Adrenal gland (tissue), 9 donors: ENCODE measurements at regions not wholly inside any gene's neighbourhood (a gene's known extent, or its start where the extent isn't known, plus 50 kb on each side); places are given as distances from the start of the nearest gene placed in this dataset.

Experiments used
- DNase-seq, 7 donors: peaks; one replicate each; pipeline ENCODE4 v3.0.0-alpha.2; 2019 to 2020
- H3K27ac ChIP-seq, 5 donors: fragments of 200-600 bp; sonication (generic) in 4 of 5; 1 replicate in 3 of 5; 2 replicates in 2 of 5; pipeline versions ENCODE4 v1.5.1 to v1.8.0; 2016 to 2020; ENCODE audit warnings: mild to moderate bottlenecking in 1 of 5
- H3K27me3 ChIP-seq: fragments of 200-600 bp; 2 replicates; pipeline ENCODE4 v1.8.0; 2021
- H3K36me3 ChIP-seq, 2 donors: fragments of 200-600 bp; replicated peaks in 1 of 2; 1 replicate in 1 of 2; 2 replicates in 1 of 2; pipeline versions ENCODE4 v1.5.1 to v1.8.0; 2018 to 2022
- H3K4me1 ChIP-seq, 2 donors: fragments of 200-600 bp; replicated peaks in 1 of 2; 1 replicate in 1 of 2; 2 replicates in 1 of 2; pipeline versions ENCODE4 v1.5.1 to v1.8.0; 2018 to 2021
- H3K4me3 ChIP-seq, 4 donors: fragments of 200-600 bp; sonication (generic) in 3 of 4; one replicate each; pipeline ENCODE4 v1.5.1; 2016 to 2018
- H3K9me3 ChIP-seq, 3 donors: fragments of 200-600 bp; sonication (generic) in 1 of 3; replicated peaks in 1 of 3; 1 replicate in 2 of 3; 2 replicates in 1 of 3; pipeline versions ENCODE4 v1.5.1 to v1.8.0; 2016 to 2021
- CTCF ChIP-seq, 6 experiments: fragments of 450-650 bp in 4 of 6; fragments of 200-600 bp in 2 of 6; sonication (generic) in 1 of 6; IDR thresholded peaks; 1 replicate in 5 of 6; 2 replicates in 1 of 6; pipeline versions ENCODE4 v1.5.1 to v1.8.0; 2016 to 2021; ENCODE audit warnings: antibody characterized with exemption in 6 of 6, mild to moderate bottlenecking in 2 of 6, moderate library complexity in 1 of 6
- POLR2A ChIP-seq, 2 donors: fragments of 450-650 bp; IDR thresholded peaks; one replicate each; pipeline ENCODE4 v1.6.1; 2017; ENCODE audit warnings: antibody characterized with exemption in 2 of 2, mild to moderate bottlenecking in 2 of 2, moderate library complexity in 1 of 2
- WGBS, 4 donors: extraction: QIAGEN DNeasy Blood & Tissue Kit in 2 of 4; methylation state at CpG; one replicate each; pipeline versions ENCODE4 v1.1.5 to v1.1.7; 2013 to 2017; 5-methylcytosine and 5-hydroxymethylcytosine counted together
- intact Hi-C, 2 donors: fragments of 100-400 bp; cut with DNase I; formaldehyde crosslinking; loops; one replicate each; pipeline versions ENCODE4 v1.14.1 to v1.15.0; 2022 to 2023
- donor health status: healthy with polysubstance abuse.
- donor health status: Bipolar disorder and iron deficiency.
- donor health status: DM: yes; HTN: yes; CAD: no.
- donor health status: DM: no; HTN: no; CAD: no.
- donor health status: DM: no; HTN: no; CAD: no.

GRCh38 chr16:87014112-87014511 lies 303.1 kb downstream of the C16orf95 start:
- WGBS, 4 donors, result 90 to 95% (median 94%) methylated on average over 1 of the region's 1 CpG
- peaks cover 10% of the 10 kb centered on the region for H3K27me3 ChIP-seq
- H3K4me1 ChIP-seq, result no peaks in the 10 kb centered on the region
- DNase-seq, result no peak
- intact Hi-C loops, result no loop called here
- no peaks in the 10 kb centered on the region for H3K36me3 ChIP-seq
- TF ChIP-seq POLR2A (IDR thresholded peaks at IDR 0.05), result no peak
- TF ChIP-seq CTCF (IDR thresholded peaks at IDR 0.05), result no peak
- H3K9me3 ChIP-seq, result no peaks in the 10 kb centered on the region
- H3K27ac ChIP-seq, result no peak overlapping the region
- no peak overlapping the region for H3K4me3 ChIP-seq

GRCh38 chr16:87015021-87015420 lies 302.2 kb downstream of the C16orf95 start:
- no peak for DNase-seq
- Histone ChIP-seq H3K27ac (no peak overlapping the region), H3K4me3 (no peak overlapping the region), H3K9me3 (no peaks in the 10 kb centered on the region), H3K36me3 (no peaks in the 10 kb centered on the region), H3K4me1 (no peaks in the 10 kb centered on the region), H3K27me3 (peaks cover 10% of the 10 kb centered on the region)
- intact Hi-C loops, result no loop called here
- TF ChIP-seq CTCF (IDR thresholded peaks at IDR 0.05) (no peak), POLR2A (IDR thresholded peaks at IDR 0.05) (no peak)
- 77 to 88% (median 86%) methylated on average over 5 of the region's 5 CpGs for WGBS, 4 donors

- 52 to 63% (median 61%) methylated on average over 15 of the region's 15 CpGs for WGBS, 4 donors
- Histone ChIP-seq H3K27me3 (peaks cover 10% of the 10 kb centered on the region), H3K4me3 (no peak overlapping the region), H3K36me3 (no peaks in the 10 kb centered on the region), H3K27ac (no peak overlapping the region), H3K9me3 (no peaks in the 10 kb centered on the region), H3K4me1 (no peaks in the 10 kb centered on the region)
- intact Hi-C loops, result no loop called here
- DNase-seq, result peak in 1 of 7 donors; percentile 0
- TF ChIP-seq POLR2A (IDR thresholded peaks at IDR 0.05) (no peak), CTCF (IDR thresholded peaks at IDR 0.05) (no peak)
These were observed 300.9 kb downstream of the C16orf95 start for GRCh38 chr16:87016046-87017035.

GRCh38 chr16:87017371-87018012 lies 299.7 kb downstream of the C16orf95 start:
- intact Hi-C loops, result no loop called here
- WGBS, 4 donors, result 45 to 61% (median 56%) methylated on average over 9 of the region's 9 CpGs
- no peaks in the 10 kb centered on the region for H3K4me1 ChIP-seq
- no peaks in the 10 kb centered on the region for H3K9me3 ChIP-seq
- no peak overlapping the region for H3K27ac ChIP-seq
- no peak overlapping the region for H3K4me3 ChIP-seq
- H3K27me3 ChIP-seq, result peaks cover 10% of the 10 kb centered on the region
- DNase-seq, result peak in 1 of 7 donors; percentile 7
- TF ChIP-seq CTCF (IDR thresholded peaks at IDR 0.05) (no peak), POLR2A (IDR thresholded peaks at IDR 0.05) (no peak)
- H3K36me3 ChIP-seq, result no peaks in the 10 kb centered on the region
